GM19395 (cell line): ENCODE measurements at regions not wholly inside any gene's neighbourhood (a gene's known extent, or its start where the extent isn't known, plus 50 kb on each side); places are given as distances from the start of the nearest gene placed in this dataset.

ENCODE experiments used
- ATAC-seq: cut with Tn5 transposase; IDR thresholded peaks from one replicate; pipeline ENCODE4 v1.9.1; 2021; ENCODE audit warnings: mild to moderate bottlenecking, moderate library complexity; ENCODE audit not compliant: unreplicated experiment

- peak; percentile 73 for ATAC-seq
These were observed 63.5 kb downstream of the ENC1 start for GRCh38 chr5:74576941-74577456.

- no peak for ATAC-seq
These were observed 64.6 kb downstream of the ENC1 start for GRCh38 chr5:74575741-74576538.

GRCh38 chr5:74570250-74570649 lies 70.3 kb downstream of the ENC1 start:
- no peak for ATAC-seq

GRCh38 chr5:74567411-74567995 lies 73.0 kb downstream of the ENC1 start:
- ATAC-seq = no peak

GRCh38 chr5:74562122-74562521 lies 78.4 kb downstream of the ENC1 start:
- no peak for ATAC-seq

- no peak for ATAC-seq
These were observed 80.3 kb downstream of the ENC1 start for GRCh38 chr5:74560245-74560644.

GRCh38 chr5:74556631-74557595 lies 83.6 kb downstream of the ENC1 start:
- ATAC-seq = no peak

GRCh38 chr5:74556006-74556405 lies 84.5 kb downstream of the ENC1 start:
- ATAC-seq = no peak

GRCh38 chr5:74552101-74552500 lies 88.4 kb downstream of the ENC1 start:
- no peak for ATAC-seq

- ATAC-seq = no peak
These were observed 89.6 kb downstream of the ENC1 start for GRCh38 chr5:74550927-74551326.

GRCh38 chr5:74549384-74549783 lies 91.1 kb downstream of the ENC1 start:
- no peak for ATAC-seq

- no peak for ATAC-seq
These were observed 93.7 kb downstream of the ENC1 start for GRCh38 chr5:74546796-74547195.

GRCh38 chr5:74544811-74545210 lies 95.7 kb downstream of the ENC1 start:
- no peak for ATAC-seq

GRCh38 chr5:74543162-74543995 lies 97.1 kb downstream of the ENC1 start:
- ATAC-seq = no peak

GRCh38 chr5:74542482-74542881 lies 98.0 kb downstream of the ENC1 start:
- no peak for ATAC-seq

GRCh38 chr5:74541381-74541781 lies 99.1 kb downstream of the ENC1 start:
- no peak for ATAC-seq

- no peak for ATAC-seq
These were observed 99.9 kb downstream of the ENC1 start for GRCh38 chr5:74540622-74541021.

- ATAC-seq = no peak
These were observed 100.5 kb downstream of the ENC1 start for GRCh38 chr5:74539986-74540385.

- no peak for ATAC-seq
These were observed 102.3 kb downstream of the ENC1 start for GRCh38 chr5:74538206-74538661.

- no peak for ATAC-seq
These were observed 103.9 kb downstream of the ENC1 start for GRCh38 chr5:74536658-74537057.
